ENCODE measurements at regions not wholly inside any gene's neighbourhood (a gene's known extent, or its start where the extent isn't known, plus 50 kb on each side); places are given as distances from the start of the nearest gene placed in this dataset.

DNA sequence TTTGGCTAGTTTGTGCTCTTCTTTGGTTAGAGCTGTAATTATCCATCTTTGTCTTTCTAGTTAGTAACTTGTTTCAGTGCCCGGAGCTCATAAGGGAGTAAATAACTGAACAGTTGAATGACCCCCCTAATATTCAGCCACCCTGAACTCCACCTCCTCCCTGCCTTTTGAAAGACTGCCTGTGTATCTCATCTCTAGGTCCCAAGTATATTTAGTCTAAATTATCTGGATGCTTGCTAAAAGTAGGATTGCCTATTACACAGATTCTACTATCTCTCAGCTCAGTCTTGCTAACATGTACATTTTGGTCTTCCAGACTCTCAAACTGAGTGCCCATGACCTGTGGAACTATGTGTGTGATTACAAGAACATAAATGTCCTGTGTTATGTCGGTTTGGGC is 145.9 kb downstream of the GJA1 start:
- TF ChIP-seq, protein P1, sequence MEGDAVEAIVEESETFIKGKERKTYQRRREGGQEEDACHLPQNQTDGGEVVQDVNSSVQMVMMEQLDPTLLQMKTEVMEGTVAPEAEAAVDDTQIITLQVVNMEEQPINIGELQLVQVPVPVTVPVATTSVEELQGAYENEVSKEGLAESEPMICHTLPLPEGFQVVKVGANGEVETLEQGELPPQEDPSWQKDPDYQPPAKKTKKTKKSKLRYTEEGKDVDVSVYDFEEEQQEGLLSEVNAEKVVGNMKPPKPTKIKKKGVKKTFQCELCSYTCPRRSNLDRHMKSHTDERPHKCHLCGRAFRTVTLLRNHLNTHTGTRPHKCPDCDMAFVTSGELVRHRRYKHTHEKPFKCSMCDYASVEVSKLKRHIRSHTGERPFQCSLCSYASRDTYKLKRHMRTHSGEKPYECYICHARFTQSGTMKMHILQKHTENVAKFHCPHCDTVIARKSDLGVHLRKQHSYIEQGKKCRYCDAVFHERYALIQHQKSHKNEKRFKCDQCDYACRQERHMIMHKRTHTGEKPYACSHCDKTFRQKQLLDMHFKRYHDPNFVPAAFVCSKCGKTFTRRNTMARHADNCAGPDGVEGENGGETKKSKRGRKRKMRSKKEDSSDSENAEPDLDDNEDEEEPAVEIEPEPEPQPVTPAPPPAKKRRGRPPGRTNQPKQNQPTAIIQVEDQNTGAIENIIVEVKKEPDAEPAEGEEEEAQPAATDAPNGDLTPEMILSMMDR (conservative IDR thresholded peaks at IDR 0.05; ENCODE audit: low read depth, low read length): no peak
- no peak for TF ChIP-seq EZH2phosphoT487 (IDR thresholded peaks at IDR 0.05; ENCODE audit: borderline replicate concordance, low read length)

Data from PC-3 (cell line).